Tibial nerve (tissue), 4 donors: ENCODE measurements at regions not wholly inside any gene's neighbourhood (a gene's known extent, or its start where the extent isn't known, plus 50 kb on each side); places are given as distances from the start of the nearest gene placed in this dataset.

Experiments used
- EP300 ChIP-seq, 2 donors: sonication (generic); formaldehyde crosslinking; IDR thresholded peaks; one replicate each; pipeline ENCODE4 v1.6.1; 2017; ENCODE audit warnings: antibody characterized with exemption in 2 of 2, mild to moderate bottlenecking in 1 of 2
- POLR2A ChIP-seq, 2 donors: fragments of 450-650 bp; IDR thresholded peaks; one replicate each; pipeline ENCODE4 v1.6.1; 2017; ENCODE audit warnings: antibody characterized with exemption in 2 of 2, mild to moderate bottlenecking in 2 of 2, moderate library complexity in 2 of 2
- TF ChIP-seq, protein P1 (sequence below), 5 experiments: fragments of 200-600 bp in 3 of 5; fragments of 450-650 bp in 2 of 5; sonication (generic) in 3 of 5; IDR thresholded peaks; one replicate each; pipeline ENCODE4 v1.5.1; 2016 to 2019; ENCODE audit warnings: antibody characterized with exemption in 5 of 5, mild to moderate bottlenecking in 3 of 5, moderate library complexity in 2 of 5

DNA sequence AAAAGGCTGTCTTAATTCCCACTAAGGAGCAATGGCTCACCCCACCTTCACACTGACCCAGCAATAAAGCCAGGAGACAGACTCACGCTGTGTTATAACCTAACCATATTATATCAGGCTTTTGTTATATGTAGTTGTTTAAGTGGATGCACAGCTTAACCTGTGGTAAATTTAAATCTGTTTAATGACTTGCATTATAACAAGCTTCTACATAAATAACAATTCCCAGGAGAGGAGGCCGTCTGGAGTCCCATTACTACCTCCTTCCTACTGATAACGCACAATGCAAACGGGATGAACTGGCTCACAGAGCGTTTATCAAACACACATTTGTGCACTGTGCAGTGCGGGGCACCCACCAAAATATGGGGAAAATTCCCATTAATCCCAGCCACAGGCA lies 102.1 kb upstream of the MGMT start:
- TF ChIP-seq, protein P1, sequence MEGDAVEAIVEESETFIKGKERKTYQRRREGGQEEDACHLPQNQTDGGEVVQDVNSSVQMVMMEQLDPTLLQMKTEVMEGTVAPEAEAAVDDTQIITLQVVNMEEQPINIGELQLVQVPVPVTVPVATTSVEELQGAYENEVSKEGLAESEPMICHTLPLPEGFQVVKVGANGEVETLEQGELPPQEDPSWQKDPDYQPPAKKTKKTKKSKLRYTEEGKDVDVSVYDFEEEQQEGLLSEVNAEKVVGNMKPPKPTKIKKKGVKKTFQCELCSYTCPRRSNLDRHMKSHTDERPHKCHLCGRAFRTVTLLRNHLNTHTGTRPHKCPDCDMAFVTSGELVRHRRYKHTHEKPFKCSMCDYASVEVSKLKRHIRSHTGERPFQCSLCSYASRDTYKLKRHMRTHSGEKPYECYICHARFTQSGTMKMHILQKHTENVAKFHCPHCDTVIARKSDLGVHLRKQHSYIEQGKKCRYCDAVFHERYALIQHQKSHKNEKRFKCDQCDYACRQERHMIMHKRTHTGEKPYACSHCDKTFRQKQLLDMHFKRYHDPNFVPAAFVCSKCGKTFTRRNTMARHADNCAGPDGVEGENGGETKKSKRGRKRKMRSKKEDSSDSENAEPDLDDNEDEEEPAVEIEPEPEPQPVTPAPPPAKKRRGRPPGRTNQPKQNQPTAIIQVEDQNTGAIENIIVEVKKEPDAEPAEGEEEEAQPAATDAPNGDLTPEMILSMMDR (IDR thresholded peaks at IDR 0.05), result no peak
- TF ChIP-seq EP300 (IDR thresholded peaks at IDR 0.05) (no peak), POLR2A (IDR thresholded peaks at IDR 0.05) (no peak)
